B cell (primary cell): ENCODE measurements at regions not wholly inside any gene's neighbourhood (a gene's known extent, or its start where the extent isn't known, plus 50 kb on each side); places are given as distances from the start of the nearest gene placed in this dataset.

Source experiments
- ATAC-seq: fragments of 200-7000 bp; cut with Tn5 transposase; one replicate; pipeline ENCODE4 v1.10.0; 2021; ENCODE audit warnings: low read depth, mild to moderate bottlenecking, moderate number of reproducible peaks, moderate library complexity
- CTCF ChIA-PET: fragments of 350-600 bp; sonication (Branson Sonifier 250); formaldehyde crosslinking; loops from one replicate; lab custom pipeline; 2021; ENCODE audit warnings: antibody characterized with exemption, inconsistent platforms; lab: Charles Lee
- POLR2A ChIA-PET: fragments of 350-600 bp; sonication (Branson Sonifier 250); formaldehyde crosslinking; loops from one replicate; lab custom pipeline; 2021; ENCODE audit warnings: antibody characterized with exemption; lab: Charles Lee
- DNase-seq: peaks from one replicate; pipeline ENCODE4 v3.0.0; 2013
- H2AFZ ChIP-seq: 2 replicates; pipeline ENCODE4 v1.6.1; 2012; ENCODE audit warnings: mild to moderate bottlenecking, low read depth, low read length; ENCODE audit not compliant: insufficient read depth, poor library complexity, severe bottlenecking
- H3K27ac ChIP-seq, 2 donors: 1 replicate in 1 of 2; 2 replicates in 1 of 2; pipeline ENCODE4 v1.5.1; 2012 to 2013; ENCODE audit warnings: low read length in 2 of 2, mild to moderate bottlenecking in 2 of 2, moderate library complexity in 1 of 2
- H3K27me3 ChIP-seq, 4 experiments: fragments of 200-600 bp in 1 of 4; sonication (generic) in 1 of 4; replicated peaks in 1 of 4; 1 replicate in 2 of 4; 2 replicates in 2 of 4; pipeline versions ENCODE4 v1.6.1 to v1.7.0; 2013 to 2016; ENCODE audit warnings: low read length in 3 of 4, mild to moderate bottlenecking in 2 of 4, mixed read lengths in 1 of 4, moderate library complexity in 1 of 4; ENCODE audit not compliant: insufficient read depth in 4 of 4, control insufficient read depth in 3 of 4; ENCODE audit errors: control extremely low read depth in 1 of 4
- H3K36me3 ChIP-seq, 2 experiments: replicated peaks in 1 of 2; 1 replicate in 1 of 2; 2 replicates in 1 of 2; pipeline versions ENCODE4 v1.6.1 to v1.7.1; 2013; ENCODE audit warnings: low read length in 1 of 2; ENCODE audit not compliant: insufficient read depth in 2 of 2, control insufficient read depth in 1 of 2; ENCODE audit errors: control extremely low read depth in 1 of 2, extremely low read depth in 1 of 2
- H3K4me1 ChIP-seq, 2 donors: fragments of 200-600 bp in 1 of 2; sonication (generic) in 1 of 2; 1 replicate in 1 of 2; 2 replicates in 1 of 2; pipeline versions ENCODE4 v1.5.1 to v1.6.1; 2013 to 2017; ENCODE audit warnings: low read length in 2 of 2; ENCODE audit not compliant: control insufficient read depth in 2 of 2, insufficient read depth in 2 of 2
- H3K4me2 ChIP-seq: replicated peaks from 2 replicates; pipeline ENCODE3; 2012; ENCODE audit warnings: mild to moderate bottlenecking, low read depth, low read length; ENCODE audit not compliant: poor library complexity, severe bottlenecking
- H3K4me3 ChIP-seq, 5 experiments: fragments of 200-600 bp in 1 of 5; sonication (generic) in 1 of 5; 1 replicate in 3 of 5; 2 replicates in 2 of 5; pipeline versions ENCODE4 v1.5.1 to v1.7.0; 2011 to 2016; ENCODE audit warnings: low read length in 4 of 5, mild to moderate bottlenecking in 4 of 5, low read depth in 2 of 5, control low read depth in 1 of 5, moderate library complexity in 1 of 5; ENCODE audit not compliant: insufficient read depth in 1 of 5; ENCODE audit errors: control extremely low read depth in 1 of 5, extremely low read depth in 1 of 5
- H3K79me2 ChIP-seq: fragments of 200-600 bp; sonication (generic); one replicate; pipeline ENCODE4 v1.6.0; 2016; ENCODE audit warnings: low read length; ENCODE audit not compliant: control insufficient read depth, insufficient read depth
- H3K9ac ChIP-seq: fragments of 200-600 bp; sonication (generic); 2 replicates; pipeline ENCODE4 v1.6.1; 2017; ENCODE audit warnings: mild to moderate bottlenecking, low read length, moderate library complexity
- H3K9me3 ChIP-seq, 3 donors: one replicate each; pipeline versions ENCODE4 v1.6.1 to v1.7.1; 2013; ENCODE audit warnings: low read length in 2 of 3; ENCODE audit not compliant: control insufficient read depth in 2 of 3, insufficient read depth in 1 of 3; ENCODE audit errors: control extremely low read depth in 1 of 3
- H4K20me1 ChIP-seq: 2 replicates; pipeline ENCODE4 v1.6.0; 2012; ENCODE audit warnings: mild to moderate bottlenecking, low read length; ENCODE audit not compliant: insufficient read depth, control insufficient read depth, poor library complexity, severe bottlenecking
- H3K27ac Mint-ChIP-seq: one replicate; pipeline ENCODE4 v1.8.0; 2021; ENCODE audit warnings: mixed read lengths
- H3K27me3 Mint-ChIP-seq: one replicate; pipeline ENCODE4 v1.8.0; 2021; ENCODE audit warnings: mixed read lengths
- H3K4me1 Mint-ChIP-seq: one replicate; pipeline ENCODE4 v1.8.0; 2021; ENCODE audit warnings: mixed read lengths
- H3K4me3 Mint-ChIP-seq: one replicate; pipeline ENCODE4 v1.8.0; 2021; ENCODE audit warnings: mixed read lengths
- H3K9me3 Mint-ChIP-seq: one replicate; pipeline ENCODE4 v1.8.0; 2022; ENCODE audit warnings: mixed read lengths; ENCODE audit not compliant: insufficient read depth
- CTCF ChIP-seq: fragments of 200-600 bp; IDR thresholded peaks from one replicate; pipeline ENCODE4 v1.8.0; 2022; ENCODE audit warnings: antibody characterized with exemption, mild to moderate bottlenecking
- EZH2 ChIP-seq: IDR thresholded peaks from 2 replicates; pipeline ENCODE4 v1.6.1; 2012; ENCODE audit warnings: borderline replicate concordance, low read depth, mild to moderate bottlenecking, moderate library complexity, low read length; ENCODE audit not compliant: insufficient read depth, poor library complexity, severe bottlenecking
- WGBS: methylation state at CpG from one replicate; pipeline ENCODE4 v1.1.5; 2013; ENCODE audit warnings: missing lambda C conversion rate; ENCODE audit not compliant: insufficient coverage; 5-methylcytosine and 5-hydroxymethylcytosine counted together
- intact Hi-C: fragments of 100-400 bp; cut with micrococcal nuclease; formaldehyde crosslinking; loops from one replicate; pipeline ENCODE4 v1.10.0; 2022

- ATAC-seq (no peak), DNase-seq (no peak)
- no peak overlapping the region for H3K9ac ChIP-seq
- no peaks in the 10 kb centered on the region for H3K36me3 ChIP-seq
- no peak overlapping the region for H3K4me3 ChIP-seq
- intact Hi-C loops = no loop called here
- Mint-ChIP-seq H3K4me1 (no peaks in the 10 kb centered on the region), H3K27me3 (no peaks in the 10 kb centered on the region), H3K27ac (no peak overlapping the region), H3K9me3 (peaks cover 5% of the 10 kb centered on the region), H3K4me3 (no peak overlapping the region)
- no peak overlapping the region for H3K4me2 ChIP-seq
- no peaks in the 10 kb centered on the region for H3K9me3 ChIP-seq
- H4K20me1 ChIP-seq = no peaks in the 10 kb centered on the region
- H3K27me3 ChIP-seq = peaks cover 0 to 2% (median 0%) of the 10 kb centered on the region in 4 experiments
- H2AFZ ChIP-seq = no peak overlapping the region
- CTCF ChIA-PET = no interaction called here
- H3K4me1 ChIP-seq = no peaks in the 10 kb centered on the region
- TF ChIP-seq CTCF = no peak
- no peak for TF ChIP-seq EZH2
- H3K27ac ChIP-seq = no peak overlapping the region
- no peaks in the 10 kb centered on the region for H3K79me2 ChIP-seq
- POLR2A ChIA-PET = no interaction called here
Measured at GRCh38 chr12:13443498-13443897, 247.0 kb downstream of the EMP1 start.

- intact Hi-C loops = no loop called here
- POLR2A ChIA-PET = no interaction called here
- CTCF ChIA-PET = no interaction called here
Measured at GRCh38 chr12:13443028-13443427, 246.5 kb downstream of the EMP1 start.

More at GRCh38 chr12:13443028-13443427, 246.5 kb downstream of the EMP1 start:
- Histone ChIP-seq H3K4me2 (no peak overlapping the region), H3K4me3 (no peak overlapping the region), H3K27me3 (peaks cover 0 to 2% (median 0%) of the 10 kb centered on the region in 4 experiments), H3K27ac (no peak overlapping the region), H3K79me2 (no peaks in the 10 kb centered on the region), H3K9ac (no peak overlapping the region), H4K20me1 (no peaks in the 10 kb centered on the region), H2AFZ (no peak overlapping the region), H3K9me3 (no peaks in the 10 kb centered on the region), H3K4me1 (no peaks in the 10 kb centered on the region), H3K36me3 (no peaks in the 10 kb centered on the region)
- WGBS = 100% methylated on average over 1 of the region's 2 CpGs
- DNase-seq (no peak), ATAC-seq (no peak)
- no peaks in the 10 kb centered on the region for H3K4me1 Mint-ChIP-seq
- H3K27ac Mint-ChIP-seq = no peak overlapping the region
- H3K9me3 Mint-ChIP-seq = peaks cover 5% of the 10 kb centered on the region
- no peaks in the 10 kb centered on the region for H3K27me3 Mint-ChIP-seq
- no peak for TF ChIP-seq EZH2
- TF ChIP-seq CTCF = no peak
- no peak overlapping the region for H3K4me3 Mint-ChIP-seq
